NCI-H2227 (cell line): ENCODE measurements at regions not wholly inside any gene's neighbourhood (a gene's known extent, or its start where the extent isn't known, plus 50 kb on each side); places are given as distances from the start of the nearest gene placed in this dataset.
"Not testable (repeated sequence)": the region's sequence is repeated elsewhere in the genome, so short reads cannot be mapped to it uniquely, and the experiment has no call there.

Experiments
- DNase-seq: peaks from one replicate; lab custom pipeline; 2025; ENCODE audit not compliant: unreplicated experiment; lab: John Stamatoyannopoulos, UW

DNA sequence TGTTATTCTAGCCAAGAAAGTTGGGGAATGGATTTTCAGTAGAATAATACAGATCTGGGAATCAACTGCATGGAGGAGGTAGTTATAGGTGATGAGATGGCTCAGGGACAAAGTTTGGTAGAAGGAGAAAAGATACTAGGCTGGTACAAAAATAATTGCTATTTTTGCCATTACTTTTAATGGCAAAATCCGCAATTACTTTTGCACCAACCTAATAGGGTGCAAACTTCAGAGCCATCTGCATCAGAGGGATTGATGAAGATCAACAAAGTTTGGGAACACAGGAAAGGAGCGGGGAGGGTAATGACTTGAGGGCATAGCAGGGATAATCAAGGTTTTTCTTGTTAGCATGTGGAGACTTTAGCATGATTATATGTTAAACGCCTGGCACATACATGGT lies 178.7 kb upstream of the ROPN1B start:
- DNase-seq: not testable (repeated sequence)

DNA sequence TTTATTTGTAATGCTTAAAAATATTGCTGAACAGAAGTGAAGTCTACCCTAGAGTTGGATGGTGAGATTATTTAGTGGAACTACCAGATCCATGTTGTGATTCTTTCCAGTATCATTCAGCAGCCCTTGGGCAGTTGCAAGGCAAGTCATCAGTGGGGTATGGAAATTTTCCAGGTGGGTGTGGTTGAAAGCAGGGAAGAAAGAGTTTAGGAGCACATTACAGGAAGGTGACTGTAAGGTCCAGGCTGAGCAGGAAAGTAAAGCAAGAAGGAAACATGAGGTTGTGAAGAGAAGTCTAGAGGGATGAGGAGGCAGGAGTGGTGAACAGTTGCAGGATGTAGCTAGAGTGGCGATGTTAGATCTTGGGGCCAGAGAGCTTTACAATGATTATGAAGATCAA lies 178.0 kb upstream of the ROPN1B start:
- not testable (repeated sequence) for DNase-seq

DNA sequence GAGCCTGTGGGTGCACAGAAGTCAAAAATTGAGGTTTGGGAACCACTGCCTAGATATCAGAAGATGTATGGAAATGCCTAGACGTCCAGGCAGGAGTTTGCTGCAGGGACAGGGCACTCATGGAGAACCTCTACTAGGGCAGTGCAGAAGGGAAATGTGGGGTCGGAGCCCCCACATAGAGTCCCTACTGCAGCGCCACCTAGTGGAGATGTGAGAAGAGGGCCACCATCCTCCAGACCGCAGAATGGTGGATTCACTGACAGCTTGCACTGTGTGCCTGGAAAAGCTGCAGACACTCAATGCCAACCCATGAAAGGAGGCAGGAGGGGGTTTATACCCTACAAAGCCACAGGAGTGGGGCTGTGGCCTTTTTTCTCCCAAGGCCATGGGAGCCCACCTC lies 159.0 kb upstream of the ROPN1B start:
- DNase-seq: not testable (repeated sequence)

DNA sequence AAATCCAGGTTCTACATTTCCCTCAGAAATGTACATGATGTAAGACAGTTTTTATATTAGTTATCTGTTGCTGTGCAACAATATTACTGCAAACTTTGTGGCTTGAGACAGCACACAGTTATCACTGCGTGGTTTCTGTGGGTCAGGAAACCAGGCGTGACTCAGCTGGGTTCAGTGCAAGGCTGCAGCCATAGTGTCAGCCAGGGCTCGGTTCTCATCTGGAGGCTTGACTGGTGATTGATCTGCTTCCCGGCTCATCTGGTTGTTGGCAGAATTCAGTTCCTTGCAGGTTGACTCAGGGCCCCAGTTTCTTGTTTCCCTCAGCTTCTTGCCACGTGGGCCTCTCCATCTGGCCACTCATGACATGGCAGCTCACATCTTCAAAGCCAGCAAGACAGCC lies 146.8 kb upstream of the ROPN1B start:
- DNase-seq: not testable (repeated sequence)

DNA sequence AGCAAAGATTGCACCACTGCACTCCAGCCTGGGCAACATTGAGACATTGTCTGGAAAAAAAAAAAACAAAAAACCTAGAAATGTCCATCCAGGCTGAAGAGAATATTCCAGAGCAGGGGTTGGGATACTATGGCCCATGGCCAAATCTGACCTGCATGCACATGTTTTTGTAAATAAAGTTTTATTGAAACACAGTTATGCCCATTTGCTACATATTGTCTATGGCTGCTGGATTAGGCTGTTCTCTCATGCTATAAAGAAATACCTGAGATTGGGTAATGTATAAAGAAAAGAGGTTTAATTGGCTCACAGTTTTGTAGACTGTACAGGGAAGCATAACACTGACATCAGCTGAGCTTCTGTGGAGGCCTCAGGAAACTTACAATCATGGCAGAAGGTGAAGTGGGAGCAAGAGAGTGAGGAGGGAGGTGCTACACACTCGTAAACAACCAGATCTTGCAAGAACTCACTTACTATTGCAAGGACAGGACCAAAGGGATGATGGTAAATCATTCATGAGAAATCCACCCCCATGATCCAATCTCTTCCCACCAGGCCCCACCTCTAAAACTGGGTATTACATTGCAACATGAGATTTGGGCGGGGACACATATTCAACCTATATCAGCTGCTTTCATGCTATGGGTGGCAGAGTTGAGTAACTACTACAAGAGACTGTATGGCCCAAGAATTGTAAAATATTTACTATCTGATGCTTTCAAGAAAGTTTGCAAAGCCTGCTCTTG lies 137.8 kb upstream of the ROPN1B start:
- DNase-seq: not testable (repeated sequence)

DNA sequence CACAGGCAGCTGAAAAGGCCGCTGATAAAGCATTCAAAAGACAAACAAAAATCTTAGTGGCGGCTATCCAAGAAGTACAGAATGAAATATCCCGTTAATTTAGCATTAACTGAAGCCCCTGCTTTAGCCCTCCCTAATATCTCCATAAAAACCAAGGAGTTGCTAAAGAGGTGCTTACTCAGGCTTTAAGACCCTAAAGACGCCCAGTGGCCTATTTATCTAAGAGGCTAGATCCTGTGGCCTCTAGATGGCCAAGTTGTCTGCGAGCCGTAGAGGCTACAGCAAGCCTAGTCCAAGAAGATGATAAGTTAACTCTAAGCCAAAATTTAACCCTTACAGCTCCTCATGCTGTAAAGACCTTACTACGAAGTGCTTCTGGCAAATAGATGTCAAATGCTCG lies 133.4 kb upstream of the ROPN1B start:
- DNase-seq: not testable (repeated sequence)

DNA sequence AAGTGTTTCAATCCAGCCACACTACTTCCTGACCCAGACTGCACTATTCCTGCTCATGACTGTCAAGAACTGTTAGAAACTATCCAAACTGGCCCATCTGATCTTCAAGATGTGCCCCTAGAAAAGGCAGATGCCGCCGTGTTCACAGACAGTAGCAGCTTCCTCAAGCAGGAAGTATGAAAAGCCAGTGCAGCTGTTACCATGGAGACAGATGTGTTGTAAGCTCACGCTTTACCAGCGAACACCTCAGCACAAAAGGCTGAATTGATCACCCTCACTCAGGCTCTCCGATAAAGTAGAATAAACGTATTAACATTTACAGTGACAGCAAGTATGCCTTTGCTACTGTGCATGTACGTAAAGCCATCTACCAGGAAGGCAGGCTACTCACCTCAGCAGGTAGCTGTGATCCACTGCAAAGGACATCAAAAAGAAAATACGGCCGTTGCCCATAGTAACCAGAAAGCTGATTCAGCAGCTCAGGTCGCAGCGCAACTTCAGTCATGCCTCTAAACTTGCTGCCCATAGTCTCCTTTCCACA lies 132.9 kb upstream of the ROPN1B start:
- peak; percentile 26 for DNase-seq

DNA sequence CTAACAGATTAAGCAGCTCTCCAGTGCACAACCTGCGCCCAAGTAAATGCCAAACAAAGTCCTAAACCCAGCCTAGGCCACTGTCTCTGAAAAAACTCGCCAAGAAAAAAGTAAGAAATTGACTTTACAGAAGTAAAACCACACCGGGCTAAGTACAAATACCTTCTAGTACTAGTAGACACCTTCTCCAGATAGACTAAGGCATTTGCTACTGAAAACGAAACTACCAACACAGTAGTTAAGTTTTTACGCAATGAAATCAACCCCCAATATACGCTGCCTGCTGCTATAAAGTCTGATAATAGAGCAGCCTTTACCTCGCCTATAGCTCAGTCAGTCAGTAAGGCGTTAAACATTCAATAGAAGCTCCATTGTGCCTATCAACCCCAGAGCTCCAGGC lies 132.2 kb upstream of the ROPN1B start:
- not testable (repeated sequence) for DNase-seq

DNA sequence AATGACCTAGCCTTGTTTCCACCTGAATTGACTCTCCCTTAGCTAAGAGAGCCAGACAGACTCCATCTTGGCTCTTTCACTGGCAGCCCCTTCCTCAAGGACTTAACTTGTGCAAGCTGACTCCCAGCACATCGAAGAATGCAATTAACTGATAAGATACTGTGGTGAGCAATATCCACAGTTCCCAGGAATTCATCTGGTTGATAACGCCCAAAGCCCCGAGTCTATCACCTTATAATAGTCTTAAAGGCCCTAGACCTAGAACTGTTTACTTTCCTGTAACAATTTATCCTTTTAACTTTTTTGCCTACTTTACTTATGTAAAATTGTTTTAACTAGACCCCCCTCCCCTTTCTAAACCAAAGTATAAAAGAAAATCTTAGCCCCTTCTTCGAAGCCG lies 130.1 kb upstream of the ROPN1B start:
- DNase-seq: not testable (repeated sequence)

DNA sequence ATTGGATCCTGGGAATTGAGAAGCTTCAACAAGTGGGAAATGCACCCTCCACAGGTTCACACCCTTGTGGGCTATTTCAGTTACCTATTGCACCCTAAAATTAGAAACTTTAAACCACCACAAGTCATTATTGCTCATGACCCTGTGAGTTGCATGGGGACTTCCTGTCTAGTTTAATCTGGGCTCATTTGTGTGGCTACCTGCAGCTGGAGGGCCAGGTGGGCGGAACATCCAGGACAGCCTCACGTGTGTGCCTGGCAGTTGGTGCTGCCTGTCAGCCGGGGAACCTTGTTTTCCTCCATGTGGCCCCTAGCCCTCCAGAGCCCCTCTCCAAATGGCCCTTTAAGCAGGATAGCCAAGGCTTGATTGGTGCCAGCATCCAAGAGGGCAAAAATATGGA lies 128.5 kb upstream of the ROPN1B start:
- not testable (repeated sequence) for DNase-seq

DNA sequence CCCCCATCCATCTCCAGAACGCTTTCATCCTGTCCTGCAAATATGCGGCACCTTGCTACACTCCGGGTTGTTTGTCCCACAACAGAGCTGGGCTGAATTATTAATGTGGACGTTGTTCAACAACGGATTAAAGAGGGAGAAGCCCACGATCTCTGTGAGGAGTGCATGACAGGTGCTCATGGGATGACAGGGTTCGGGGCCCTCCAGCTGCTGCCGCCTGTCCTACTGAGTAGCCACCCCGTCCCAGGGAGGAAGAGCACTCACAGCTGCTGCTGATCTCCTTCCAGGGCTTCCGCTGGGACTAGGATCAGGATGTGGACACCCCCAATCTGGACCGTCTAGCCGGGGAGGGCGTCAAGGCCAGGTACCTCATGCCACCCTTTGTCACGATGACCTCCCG lies 121.0 kb upstream of the ROPN1B start:
- not testable (repeated sequence) for DNase-seq

DNA sequence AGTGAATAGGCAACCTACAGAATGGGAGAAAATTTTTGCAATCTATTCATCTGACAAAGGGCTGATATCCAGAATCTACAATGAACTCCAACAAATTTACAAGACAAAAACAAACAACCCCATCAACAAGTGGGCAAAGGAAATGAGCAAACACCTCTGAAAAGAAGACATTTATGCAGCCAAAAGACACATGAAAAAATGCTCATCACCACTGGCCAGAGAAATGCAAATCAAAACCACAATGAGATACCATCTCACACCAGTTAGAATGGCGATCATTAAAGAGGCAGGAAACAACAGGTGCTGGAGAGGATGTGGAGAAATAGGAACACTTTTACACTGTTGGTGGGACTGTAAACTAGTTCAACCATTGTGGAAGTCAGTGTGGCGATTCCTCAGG lies 114.0 kb upstream of the ROPN1B start:
- not testable (repeated sequence) for DNase-seq

DNA sequence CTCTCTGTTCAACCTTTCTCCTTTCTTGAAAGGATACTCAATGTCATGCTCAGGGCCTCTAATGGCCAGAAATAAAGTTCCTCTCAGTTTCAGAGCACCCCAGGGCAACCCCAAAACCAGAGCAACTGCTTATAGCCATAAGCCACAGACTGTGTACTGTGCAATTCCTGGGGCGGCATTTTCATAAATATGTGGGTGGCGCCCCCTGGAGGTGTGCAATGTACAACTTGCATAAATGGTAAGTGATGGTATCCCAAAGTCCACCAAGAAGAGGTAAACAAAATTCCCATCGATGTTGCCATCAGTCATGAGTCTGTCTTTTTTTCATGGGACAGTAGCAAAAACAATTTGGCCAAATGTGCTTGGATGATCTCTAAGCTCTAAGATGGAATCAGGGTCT lies 108.4 kb upstream of the ROPN1B start:
- not testable (repeated sequence) for DNase-seq

DNA sequence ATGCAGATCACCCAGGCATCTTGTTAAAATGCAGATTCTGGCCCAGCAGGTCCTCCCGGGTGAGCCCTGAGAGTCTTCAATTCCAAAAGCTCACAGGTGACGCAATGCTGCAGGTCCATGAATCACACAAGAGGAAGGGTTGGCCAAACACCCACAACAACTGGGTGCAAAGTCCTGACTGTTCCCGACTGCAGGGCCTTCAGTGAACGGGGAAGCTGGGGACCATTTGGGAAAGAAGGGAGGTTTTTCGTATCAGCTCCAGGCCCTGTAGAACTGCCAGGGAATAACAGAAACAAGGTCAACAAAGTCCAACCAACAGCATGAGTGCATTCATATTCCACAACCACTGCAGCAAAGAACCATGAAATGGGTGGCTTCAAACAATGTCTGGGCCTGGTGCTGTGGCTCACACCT lies 106.1 kb upstream of the ROPN1B start:
- not testable (repeated sequence) for DNase-seq

DNA sequence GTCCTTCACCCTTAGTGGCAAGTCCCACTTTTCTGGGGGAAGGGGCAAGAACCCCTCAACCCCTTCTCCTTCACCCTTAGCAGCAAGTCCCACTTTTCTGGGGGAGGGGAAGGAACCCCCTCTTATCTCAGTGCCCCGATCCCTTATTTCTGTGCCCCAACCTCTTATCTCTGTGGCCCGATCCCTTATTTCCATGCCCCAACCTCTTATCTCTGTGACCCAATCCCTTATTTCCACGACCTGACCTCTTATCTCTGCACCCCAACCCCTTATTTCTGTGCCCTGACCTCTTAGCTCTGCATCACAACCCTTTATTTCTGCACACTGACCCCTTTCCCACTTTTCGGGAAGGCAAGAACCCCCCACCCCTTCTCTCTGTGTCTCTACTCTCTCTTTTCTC lies 104.4 kb upstream of the ROPN1B start:
- DNase-seq: not testable (repeated sequence)

DNA sequence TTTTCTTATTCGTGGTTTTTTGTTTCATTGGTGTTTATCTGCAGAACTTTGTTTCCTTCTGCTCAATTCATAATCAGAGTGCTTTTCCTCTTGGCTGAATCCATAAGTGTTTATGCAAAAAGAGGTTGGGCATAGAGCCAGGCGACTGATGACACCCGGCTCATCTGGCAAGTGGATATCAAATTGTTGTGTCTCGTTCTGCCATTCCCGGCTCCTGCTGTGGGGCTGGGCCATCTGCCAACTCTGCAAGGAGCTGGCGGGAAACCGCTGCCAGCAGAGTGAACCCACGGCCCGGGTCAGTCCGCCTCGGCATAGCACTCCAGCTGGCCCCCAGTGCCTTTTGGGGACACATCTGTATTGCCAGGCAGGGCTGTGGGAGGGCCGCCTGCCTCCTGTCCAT lies 83.0 kb upstream of the ROPN1B start:
- peak; percentile 78 for DNase-seq

DNA sequence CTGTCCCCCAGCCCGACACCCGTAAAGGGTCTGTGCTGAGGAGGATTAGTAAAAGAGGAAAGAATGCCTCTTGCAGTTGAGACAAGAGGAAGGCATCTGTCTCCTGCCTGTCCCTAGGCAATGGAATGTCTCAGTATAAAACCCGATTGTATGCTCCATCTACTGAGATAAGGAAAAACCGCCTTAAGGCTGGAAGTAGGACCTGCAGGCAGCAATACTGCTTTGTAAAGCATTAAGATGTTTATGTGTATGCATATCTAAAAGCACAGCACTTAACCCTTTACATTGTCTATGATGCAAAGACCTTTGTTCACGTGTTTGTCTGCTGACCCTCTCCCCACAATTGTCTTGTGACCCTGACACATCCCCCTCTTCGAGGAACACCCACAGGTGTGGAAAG lies 69.8 kb upstream of the ROPN1B start:
- DNase-seq: not testable (repeated sequence)

DNA sequence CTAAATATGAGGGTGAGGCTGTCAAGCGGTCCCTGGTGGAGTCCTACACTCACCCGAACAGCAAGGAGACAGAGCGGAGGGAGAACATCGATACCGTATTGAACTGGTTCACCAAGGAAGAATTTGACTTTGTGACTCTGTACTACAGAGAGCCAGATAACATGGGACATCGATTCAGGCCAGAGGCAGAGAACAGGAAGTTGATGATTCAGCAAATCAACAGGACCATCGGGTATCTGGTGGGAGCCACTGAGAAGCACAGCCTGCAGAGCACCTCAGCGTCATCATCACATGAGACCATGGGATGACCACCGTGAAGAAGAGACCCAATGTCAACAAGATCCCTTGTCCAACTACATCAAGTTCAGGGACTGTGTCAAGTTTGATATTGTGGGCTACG lies 67.5 kb upstream of the ROPN1B start:
- DNase-seq: not testable (repeated sequence)

DNA sequence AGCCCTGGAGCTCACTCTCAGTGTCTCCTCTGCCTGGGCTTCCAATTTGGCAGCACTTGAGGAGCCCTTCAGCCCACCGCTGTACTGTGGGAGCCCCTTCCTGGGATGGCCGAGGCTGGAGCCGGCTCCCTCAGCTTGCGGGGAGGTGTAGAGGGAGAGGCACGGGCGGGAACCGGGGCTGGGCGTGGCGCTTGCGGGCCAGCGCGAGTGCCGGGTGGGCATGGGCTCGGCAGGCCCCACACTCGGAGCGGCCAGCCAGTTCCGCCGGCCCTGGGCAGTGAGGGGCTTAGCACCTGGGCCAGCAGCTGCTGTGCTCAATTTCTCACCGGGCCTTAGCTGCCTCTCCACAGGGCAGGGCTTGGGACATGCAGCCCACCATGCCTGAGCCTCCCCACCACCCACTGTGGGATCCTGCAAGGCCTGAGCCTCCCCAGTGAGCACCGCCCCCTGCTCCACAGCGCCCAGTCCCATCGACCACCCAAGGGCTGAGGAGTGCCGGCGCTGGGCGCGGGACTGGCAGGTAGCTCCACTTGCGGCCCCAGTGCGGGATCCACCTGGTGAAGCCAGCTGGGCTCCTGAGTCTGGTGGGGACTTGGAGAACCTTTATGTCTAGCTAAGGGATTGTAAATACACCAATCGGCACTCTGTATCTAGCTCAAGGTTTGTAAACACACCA lies 65.1 kb upstream of the ROPN1B start:
- not testable (repeated sequence) for DNase-seq

DNA sequence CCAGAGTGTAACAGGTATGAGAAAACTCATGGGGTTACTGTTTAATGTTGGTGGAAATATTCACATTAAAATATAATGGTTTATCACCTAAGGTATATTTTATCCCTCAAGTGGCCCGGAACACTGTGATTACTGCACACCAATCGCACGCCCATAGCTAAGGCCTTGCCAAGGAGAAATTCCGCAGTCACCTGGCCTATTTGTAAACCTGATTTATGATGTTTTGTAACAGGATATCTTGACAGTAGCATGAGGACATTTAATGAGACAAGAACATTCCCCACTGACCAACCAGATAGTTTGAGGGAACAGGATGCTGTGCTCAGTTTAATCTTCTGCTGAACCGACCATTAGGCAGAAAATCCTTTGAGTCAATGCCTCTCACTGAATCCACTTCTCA lies 61.7 kb upstream of the ROPN1B start:
- peak; percentile 6 for DNase-seq

DNA sequence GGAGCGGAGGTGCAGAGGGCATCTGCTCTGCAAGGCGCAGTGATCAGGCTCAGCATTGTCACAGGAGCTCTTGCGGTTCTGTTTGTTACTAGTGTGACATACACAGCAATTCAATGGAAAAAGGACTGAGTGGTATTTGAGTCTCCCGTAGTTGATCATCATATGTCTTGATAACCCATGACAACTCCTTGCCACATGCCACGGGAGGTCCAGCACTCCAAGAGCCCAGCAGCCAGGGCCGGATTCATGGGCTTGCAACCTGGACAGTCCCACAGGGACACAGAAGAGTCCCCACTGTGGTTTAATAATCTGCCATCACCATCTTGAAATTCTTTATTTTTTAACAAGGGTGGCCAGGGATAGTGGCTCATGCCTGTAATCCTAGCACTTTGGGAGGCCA lies 58.1 kb upstream of the ROPN1B start:
- not testable (repeated sequence) for DNase-seq
